HG02623 (cell line): ENCODE measurements at regions not wholly inside any gene's neighbourhood (a gene's known extent, or its start where the extent isn't known, plus 50 kb on each side); places are given as distances from the start of the nearest gene placed in this dataset.
"Not testable (repeated sequence)": the region's sequence is repeated elsewhere in the genome, so short reads cannot be mapped to it uniquely, and the experiment has no call there.

Experiments
- ATAC-seq: cut with Tn5 transposase; IDR thresholded peaks from one replicate; pipeline ENCODE4 v1.9.1; 2021; ENCODE audit warnings: moderate library complexity; ENCODE audit not compliant: unreplicated experiment

GRCh38 chr2:91603996-91604395 lies 2912.5 kb downstream of the RPIA start:
- not testable (repeated sequence) for ATAC-seq

GRCh38 chr2:91604629-91605028 lies 2913.2 kb downstream of the RPIA start:
- ATAC-seq, result not testable (repeated sequence)

GRCh38 chr2:91623739-91624138 lies 2932.3 kb downstream of the RPIA start:
- not testable (repeated sequence) for ATAC-seq

- ATAC-seq, result not testable (repeated sequence)
These were observed 2937.0 kb downstream of the RPIA start for GRCh38 chr2:91628471-91628870.

GRCh38 chr2:91657193-91657592 lies 2965.7 kb downstream of the RPIA start:
- not testable (repeated sequence) for ATAC-seq

GRCh38 chr2:91658336-91658735 lies 2966.9 kb downstream of the RPIA start:
- not testable (repeated sequence) for ATAC-seq

- ATAC-seq, result not testable (repeated sequence)
These were observed 2967.9 kb downstream of the RPIA start for GRCh38 chr2:91659189-91659916.

- peak; percentile 78 for ATAC-seq
These were observed 2968.4 kb downstream of the RPIA start for GRCh38 chr2:91659917-91660275.

GRCh38 chr2:91667341-91667740 lies 2975.9 kb downstream of the RPIA start:
- ATAC-seq, result not testable (repeated sequence)

GRCh38 chr2:91685541-91685940 lies 2994.1 kb downstream of the RPIA start:
- ATAC-seq, result not testable (repeated sequence)

GRCh38 chr2:91686046-91686445 lies 2994.6 kb downstream of the RPIA start:
- ATAC-seq, result not testable (repeated sequence)
